ENCODE measurements at regions not wholly inside any gene's neighbourhood (a gene's known extent, or its start where the extent isn't known, plus 50 kb on each side); places are given as distances from the start of the nearest gene placed in this dataset.

DNA sequence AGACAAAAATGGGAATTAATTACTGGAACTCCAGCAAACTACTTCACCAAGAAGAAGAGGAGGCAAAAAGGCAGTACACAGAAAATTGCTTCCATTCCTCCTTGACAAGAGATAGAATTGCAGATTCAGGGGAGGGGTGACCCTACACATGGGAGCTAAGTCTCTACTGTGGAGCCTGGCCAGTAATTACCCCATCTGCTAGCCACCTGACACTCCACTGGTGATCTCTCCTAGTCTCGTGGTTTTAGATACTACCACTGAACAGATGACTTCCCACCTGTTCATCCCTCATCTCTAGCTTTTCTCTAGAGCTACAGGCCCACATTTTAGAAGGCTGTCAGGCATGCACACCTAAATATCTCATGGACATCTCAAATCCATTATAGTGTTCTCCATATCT lies 224.3 kb upstream of the NR2F2 start:
- no peak for DNase-seq (ENCODE audit: low read depth)

DNA sequence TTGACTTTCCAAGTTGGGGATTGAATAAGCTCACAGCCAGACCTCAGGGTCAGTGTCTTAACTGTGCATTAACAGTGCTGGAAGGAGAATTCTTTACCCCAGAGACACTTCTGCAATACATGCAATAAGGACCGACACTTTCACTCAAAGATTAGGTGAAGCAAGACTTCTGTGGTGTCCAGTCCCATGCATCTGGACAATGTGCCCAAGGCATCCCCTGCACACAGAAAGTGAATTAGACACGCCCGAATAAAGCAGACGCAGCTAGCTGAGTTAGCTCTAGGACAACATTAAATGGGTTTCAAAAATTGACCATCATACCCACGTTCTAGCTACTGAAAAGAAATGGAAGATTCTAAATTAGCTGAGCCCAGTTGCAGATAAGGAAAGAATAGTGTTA lies 223.9 kb upstream of the NR2F2 start:
- DNase-seq (ENCODE audit: low read depth), result no peak

DNA sequence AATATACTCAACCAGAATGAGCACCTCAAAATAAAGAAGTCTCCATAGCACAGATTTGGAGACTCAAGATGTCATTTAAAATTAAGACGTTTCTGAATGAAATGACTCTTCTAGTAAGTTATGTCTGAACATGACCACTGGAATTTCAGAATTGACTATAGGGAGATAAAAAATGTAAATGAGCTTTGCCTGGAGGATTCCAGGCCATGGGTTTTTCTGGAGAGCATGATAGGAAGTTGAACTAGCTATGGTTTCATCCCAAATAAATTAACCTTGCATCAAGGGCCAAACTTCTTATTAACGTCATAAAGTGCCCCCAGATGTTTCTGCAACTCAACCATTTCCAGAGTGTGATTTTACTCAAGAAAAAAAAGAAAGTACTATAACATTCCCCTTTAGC lies 222.6 kb upstream of the NR2F2 start:
- no peak for DNase-seq (ENCODE audit: low read depth)

DNA sequence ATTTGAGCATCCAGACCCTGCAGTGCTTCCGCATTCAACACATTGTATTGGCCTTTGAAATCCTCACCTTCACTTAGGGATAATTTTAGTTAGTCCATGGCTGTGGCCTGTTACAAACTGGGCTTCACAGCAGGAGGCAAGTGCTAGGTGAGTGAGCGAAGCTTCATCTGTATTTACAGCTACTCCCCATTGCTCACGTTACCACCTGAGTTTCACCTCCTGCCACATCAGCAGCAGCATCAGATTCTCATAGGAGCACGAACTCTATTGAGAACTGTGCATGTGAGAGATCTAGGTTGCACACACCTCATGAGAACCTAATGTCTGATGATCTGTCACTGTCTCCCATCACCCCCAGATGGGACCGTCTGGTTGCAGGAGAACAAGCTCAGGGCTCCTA lies 222.1 kb upstream of the NR2F2 start:
- DNase-seq (ENCODE audit: low read depth), result no peak

DNA sequence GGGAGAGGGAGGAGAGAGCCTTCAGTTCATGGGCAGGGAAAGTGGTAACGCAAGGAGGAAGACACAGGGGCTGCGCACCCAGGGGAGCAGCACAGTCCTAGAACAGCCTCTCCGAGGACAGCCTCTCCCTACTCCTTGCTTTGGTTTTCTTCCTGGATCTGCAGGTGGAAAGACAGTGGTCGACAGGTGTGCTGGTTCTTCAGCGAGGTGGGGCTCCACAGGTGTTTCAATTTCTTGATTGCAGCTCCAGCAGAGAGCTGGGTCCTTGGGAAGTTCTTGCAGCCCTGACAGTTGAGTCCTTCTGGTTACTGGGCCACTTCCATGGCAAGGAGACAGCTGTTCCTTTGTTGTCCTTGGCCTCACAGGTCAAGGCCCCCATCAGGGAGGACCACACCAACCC lies 220.7 kb upstream of the NR2F2 start:
- no peak for DNase-seq (ENCODE audit: low read depth)

DNA sequence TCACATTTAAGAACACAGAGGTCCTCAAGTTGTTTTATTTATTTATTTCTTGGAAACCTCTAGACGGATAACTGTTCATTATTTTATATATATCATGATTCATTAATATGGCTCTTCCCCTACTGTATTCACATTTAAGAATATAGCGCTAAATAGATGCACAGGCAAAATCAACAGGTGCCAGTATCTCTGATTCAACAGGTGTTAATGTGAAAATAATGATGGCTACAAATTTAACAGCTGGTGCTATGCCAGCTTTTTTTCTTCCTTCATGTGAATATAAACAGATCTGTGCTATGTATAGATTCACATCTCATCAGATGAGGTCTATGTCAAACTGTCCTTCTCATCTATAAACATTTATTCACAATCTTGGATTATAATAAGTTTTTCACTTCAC lies 218.5 kb upstream of the NR2F2 start:
- no peak for DNase-seq (ENCODE audit: low read depth)

DNA sequence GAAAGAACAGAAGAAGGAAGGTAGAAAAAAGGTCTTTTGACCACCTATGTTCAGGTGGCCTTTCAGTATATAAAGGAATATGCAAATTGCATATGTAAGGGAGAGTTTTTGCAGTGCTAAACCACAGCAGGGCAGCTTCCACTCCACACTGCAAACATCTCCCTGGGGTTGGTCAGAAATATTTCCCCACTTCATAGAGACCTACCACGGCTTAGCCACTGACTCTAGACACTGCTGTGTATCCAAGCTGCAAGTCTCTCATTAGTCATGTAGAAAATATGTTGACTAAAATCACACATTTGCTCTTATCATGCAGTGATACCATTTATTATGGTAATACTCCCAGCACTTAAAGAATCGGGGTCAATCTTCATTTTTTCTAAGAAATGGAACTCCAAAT lies 214.9 kb upstream of the NR2F2 start:
- DNase-seq (ENCODE audit: low read depth), result no peak

DNA sequence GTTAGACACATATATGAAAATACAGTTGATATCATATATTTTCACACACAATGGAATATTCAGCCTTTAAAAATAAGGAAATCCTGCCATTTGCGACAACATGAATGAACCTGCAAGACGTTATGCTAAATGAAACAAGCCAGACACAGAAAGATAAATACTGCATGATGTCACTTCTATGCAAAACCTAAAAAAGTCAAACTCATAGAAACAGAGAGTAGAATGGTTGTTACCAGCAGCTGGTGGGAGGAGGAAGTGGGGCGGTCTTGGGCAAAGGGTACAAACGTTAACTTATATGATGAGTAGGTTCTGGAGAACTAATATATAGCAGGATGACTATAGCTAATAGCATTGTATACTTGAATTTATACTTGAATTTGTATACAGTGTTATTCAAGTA lies 213.2 kb upstream of the NR2F2 start:
- no peak for DNase-seq (ENCODE audit: low read depth)

DNA sequence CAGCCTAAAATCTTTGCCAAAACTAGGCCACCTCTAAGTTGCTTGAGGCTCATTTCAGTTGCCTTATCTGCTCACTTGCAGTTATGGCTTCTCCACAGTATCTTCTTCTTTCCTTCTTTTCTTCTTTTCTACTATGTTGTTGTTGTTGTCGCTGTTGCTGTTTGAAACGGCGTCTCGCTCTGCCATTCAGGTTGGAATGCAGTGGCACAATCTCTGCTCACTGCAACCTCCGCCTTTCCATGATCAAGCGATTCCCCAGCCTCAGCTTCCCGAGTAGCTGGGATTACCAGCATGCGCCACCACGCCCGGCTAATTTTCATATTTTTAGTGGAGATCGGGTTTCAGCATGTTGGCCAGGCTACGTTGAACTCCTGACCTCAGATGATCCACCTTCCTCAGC lies 210.8 kb upstream of the NR2F2 start:
- DNase-seq (ENCODE audit: low read depth), result no peak

DNA sequence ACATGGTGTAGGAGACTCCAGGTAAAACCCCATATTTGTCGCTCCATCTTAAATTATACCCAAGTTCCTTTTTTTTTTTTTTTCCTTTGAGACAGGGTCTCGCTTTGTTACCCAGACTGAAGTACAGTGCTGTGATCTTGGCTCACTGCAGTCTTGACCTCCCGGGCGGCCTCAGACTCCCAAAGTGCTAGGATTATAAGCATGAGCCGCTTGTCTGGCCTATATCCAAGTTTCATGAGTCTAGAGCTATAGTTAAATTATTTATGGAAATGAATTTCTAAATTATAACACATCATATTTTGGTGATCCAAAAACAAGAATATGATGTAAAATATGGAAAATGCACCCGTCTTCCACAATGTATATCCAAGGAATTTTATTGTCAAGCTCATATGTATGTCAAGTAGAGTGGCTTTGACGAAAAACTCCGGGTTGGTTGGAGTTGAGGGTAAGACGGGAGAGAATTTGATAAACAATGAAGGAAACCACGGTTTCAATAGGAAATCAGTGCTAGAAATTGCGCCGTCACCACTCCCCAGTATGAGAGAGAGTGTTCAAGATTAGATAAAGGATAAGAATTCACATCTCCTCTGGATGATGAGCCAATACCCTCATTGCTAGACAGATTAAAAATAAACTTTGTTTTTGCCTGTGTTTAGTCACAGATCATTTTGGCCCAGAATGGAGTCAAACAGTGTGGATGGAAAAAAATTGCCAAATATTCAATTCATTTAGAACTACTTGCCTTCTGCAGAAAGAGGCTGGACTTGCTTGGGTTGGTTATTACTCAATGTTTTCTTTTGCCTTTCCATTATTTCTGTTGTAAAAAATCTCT lies 209.2 kb upstream of the NR2F2 start:
- DNase-seq (ENCODE audit: low read depth), result no peak

DNA sequence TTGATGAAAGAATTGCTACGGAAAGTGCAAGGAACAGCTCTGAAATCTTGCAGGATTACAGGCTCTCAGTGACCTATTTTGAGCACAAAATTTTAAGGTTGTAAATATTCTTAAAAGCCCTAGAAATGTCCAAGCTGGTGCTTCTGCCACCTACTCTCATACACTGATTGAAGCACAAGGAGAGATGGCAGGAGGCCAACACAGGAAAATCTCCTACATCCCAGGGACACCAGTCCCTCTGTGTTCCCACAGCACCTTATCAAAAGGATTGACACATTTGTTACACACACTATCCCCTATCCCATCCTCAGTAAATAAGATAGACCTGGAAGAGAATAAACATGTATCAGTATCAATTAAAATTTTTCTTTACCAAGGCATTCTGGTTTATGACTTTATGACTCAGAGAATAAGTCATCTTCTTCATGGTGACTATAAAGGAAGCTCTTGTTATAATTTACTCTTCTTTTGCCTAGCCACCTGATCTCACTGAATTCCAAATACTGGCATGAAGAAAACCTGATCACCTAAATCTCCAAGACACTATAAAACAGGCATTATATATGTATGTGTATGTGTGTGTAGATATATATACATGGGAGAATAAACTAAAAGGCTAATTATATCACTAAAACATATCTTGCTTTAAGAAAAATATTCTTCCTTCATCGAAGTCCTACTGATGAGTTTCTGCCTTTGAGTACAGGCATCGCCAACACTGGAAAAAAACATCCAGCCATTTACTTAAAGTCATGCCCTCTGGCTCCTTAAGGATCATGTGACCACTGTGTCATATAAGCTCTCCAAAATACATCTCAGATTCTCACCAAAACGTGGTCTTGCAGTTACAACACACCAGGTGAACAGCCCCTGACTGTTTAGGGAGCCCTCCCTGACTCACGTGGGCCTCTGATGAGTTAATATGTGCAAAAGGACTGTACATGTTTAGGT lies 208.1 kb upstream of the NR2F2 start:
- DNase-seq (ENCODE audit: low read depth), result no peak

DNA sequence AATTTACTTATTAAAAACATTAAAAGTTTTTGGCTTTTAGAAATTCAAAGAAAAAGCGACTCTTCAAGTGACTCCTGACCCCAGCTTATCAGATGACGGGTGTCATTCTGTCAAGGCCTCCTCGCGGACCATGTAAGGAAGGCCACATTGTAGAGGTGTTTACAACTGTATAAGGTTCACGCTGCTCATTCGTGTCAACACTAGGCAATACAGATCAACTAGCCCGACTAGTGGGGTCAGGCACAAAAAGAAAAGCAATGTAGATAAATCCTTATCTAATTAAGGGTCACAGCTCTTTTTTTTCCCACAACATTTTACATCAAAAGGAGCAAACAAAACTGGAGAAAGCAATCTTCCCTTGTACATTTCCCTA lies 207.5 kb upstream of the NR2F2 start:
- no peak for DNase-seq (ENCODE audit: low read depth)

DNA sequence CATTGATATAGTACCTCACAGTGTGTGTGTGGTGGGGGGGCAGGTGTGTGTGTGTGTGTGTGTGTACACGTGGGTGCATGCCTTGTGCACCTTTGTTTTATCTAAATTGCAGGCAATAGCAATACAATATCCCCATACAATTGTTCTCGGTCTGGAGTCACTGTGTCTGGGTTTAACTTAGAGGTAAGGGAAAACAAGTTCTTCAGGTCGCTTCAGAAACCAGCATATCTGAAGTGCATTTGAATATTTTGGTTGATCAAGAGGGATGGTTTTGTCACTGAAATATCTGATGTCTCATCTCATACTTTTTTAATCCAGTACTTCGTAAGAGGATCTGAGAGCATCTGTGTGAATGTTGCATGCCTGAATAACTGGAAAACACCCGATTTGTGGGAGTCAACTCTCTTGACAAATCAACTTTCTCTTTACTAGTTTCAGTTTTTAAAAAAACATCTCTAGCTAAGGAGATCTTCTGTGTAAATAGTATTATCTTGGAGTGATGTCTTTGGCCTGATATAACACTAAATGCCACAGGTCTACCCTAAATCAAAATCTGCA lies 206.8 kb upstream of the NR2F2 start:
- no peak for DNase-seq (ENCODE audit: low read depth)

DNA sequence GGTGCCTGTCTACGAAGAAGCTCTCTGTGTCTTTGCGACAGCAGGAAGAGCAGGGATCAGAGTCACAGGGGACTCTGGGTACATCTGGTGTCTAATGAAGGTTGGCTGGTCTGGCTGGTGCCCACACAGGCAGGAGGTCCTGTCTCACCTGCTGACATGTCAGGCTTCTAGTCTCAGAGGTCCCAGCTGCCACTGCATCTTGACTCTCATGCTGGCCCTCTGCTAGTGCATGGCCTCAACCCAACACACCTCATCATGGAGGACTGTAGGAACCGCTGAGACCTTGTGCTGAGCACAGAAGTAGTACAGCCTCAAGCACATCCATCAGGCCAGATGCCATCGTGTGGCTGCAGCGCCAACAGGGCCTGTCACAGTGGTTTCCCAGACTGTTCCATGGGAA lies 206.1 kb upstream of the NR2F2 start:
- DNase-seq (ENCODE audit: low read depth), result no peak

DNA sequence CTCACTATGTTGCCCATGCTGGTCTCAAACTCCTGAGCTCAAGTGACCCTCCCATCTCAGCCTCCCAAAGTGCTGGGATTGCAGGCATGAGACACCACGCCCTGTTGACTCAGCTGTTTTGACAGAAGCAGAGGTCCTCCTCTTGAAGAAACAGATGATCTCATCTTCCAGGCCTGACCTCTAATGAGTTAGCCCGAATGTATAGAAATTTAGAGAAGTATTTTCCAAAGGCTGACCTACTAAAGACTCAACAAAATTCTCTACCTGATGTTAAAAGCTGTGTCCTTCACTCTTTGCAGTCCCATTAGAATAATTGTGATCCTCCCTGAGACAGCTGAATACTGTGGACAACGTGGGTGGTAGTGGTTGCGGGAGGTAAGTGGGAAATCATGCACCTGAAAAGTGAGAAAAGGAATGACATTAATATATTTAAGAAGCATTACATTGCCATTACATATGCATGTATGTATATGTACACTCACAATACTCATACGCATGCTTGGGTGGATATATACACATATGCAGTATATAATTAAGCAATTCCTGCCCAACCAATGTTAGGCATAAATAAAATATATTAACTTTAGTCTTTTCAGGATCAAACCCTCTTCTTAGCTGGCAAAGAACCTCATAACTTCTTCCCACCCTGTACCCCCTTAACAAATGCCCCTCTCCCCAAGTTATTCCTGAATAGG lies 204.6 kb upstream of the NR2F2 start:
- no peak for DNase-seq (ENCODE audit: low read depth)

DNA sequence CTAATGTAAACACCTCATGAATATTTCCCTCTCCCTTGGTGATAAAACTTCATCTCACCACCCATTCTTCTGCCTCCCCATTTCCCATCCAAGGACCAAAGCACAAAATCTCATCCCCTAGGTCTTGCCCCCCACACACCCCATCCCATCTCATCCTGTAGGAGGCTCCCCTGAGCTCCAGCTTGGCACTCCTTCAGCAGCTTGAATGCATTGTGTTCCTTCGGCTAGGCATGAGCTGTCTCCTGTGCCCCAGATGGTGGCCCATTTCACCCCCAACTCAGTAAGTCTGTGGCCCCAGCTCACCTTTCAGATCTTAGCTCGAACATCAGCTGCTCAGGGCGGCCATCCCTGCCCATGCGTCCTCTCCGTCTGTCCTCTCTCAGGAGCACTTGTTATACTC lies 203.6 kb upstream of the NR2F2 start:
- no peak for DNase-seq (ENCODE audit: low read depth)

DNA sequence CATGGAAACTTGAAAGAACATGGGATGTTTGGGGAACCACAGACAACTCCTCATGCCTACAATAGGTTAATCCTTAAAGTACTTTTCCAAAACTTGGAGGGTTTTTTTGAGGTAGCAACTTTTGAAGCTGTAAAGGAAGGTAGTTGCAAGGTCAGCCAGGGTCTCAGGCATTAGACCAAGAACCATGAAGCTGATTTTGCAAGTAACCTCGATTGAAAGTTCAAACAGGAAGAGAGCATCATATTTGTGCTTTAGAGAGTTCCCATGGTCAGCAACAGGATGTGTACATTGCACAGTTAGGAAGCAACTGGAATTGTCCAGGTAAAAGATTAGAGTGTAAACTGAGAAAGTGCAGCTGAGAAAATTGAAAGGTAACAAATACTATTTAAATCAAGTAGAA lies 199.8 kb upstream of the NR2F2 start:
- DNase-seq (ENCODE audit: low read depth), result no peak

DNA sequence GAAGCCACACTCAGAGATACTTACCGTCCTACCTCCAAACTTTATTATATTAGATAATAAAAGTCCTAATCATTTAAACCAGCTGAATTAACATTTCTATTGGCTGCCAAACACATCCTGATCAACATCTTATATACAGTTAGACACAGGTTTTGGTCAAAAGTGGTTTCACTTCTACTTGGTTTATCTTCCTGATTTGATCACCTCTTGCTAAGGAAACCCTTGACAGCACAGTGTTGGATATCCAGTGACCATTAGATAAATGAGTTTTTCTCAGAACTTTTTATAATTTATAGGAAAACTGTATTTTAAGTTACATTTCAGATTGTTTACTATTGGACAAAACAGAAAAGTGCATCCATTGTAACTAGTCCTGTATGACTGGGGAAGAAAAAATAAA lies 198.4 kb upstream of the NR2F2 start:
- no peak for DNase-seq (ENCODE audit: low read depth)

DNA sequence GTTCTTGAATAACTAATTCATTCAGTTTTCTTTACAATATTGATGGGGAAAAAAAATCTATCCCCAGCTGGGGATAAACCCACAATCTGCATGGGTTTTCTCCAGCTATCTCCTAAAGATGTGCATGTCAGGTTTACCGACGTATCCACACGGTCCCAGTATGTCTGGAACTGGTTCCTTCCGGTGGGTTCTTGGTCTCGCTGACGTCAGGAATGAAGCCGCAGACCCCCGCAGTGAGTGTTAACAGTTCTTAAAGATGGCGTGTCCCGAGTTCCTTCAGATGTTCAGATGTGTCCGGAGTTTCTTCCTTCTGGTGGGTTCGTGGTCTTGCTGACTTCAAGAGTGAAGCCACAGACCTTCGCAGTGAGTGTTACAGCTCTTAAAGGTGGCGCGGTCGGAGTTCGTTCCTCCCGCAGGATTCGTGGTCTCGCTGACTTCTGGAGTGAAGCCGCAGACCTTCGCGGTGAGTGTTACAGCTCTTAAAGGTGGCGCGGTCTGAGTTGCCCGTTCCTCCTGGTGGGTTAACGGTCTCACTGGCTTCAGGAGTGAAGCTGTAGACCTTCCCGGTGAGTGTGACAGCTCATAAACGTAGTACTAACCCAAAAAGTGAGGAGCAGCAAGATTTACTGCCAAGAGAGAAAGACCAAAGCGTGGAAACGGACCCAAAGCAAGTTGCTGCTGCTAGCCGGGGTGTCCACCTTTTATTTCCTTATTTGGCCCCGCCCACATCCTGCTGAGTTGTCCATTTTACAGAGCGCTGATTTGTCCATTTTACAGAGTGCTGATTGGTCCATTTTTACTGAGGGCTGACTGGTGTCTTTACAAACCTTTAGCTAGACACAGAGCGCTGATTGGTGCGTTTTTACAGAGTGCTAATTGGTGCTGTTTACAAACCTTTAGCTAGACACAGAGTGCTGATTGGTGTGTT lies 195.1 kb upstream of the NR2F2 start:
- DNase-seq (ENCODE audit: low read depth), result no peak

DNA sequence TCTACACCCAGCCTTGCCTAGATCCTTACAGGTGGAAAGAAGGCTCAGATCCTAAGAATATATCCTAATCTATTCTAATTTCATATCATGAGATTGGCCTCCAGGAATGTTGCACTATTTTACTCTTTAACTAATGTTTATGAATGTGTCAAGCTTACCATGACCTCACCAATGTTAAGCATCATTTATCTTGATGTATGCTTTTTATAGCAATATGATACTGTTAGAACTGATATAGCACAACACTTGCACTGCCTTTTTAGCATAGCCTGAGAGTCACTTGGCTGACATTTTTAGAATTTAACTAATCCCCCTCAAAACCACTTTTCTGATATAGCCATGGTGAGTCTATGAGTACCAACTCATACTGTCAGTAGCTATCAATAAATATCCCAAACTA lies 191.5 kb upstream of the NR2F2 start:
- no peak for DNase-seq (ENCODE audit: low read depth)

DNA sequence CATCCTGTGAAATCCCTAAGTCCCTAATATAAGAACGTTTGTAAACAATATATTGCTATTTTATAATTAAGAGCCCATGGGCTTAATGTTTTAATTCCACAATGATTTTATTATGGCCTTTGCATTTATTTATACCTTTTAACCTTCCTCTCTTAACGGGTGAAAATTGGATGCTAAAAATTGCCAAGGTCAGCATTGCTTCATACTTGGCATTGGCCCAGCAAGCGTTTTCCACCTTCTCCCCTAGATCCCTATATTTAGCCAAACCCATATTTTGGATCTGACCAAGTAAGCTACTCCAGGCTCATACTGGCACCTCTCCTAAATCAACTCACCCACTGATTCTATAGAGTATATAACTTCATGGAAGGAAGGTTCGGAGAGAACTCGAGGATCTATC lies 188.0 kb upstream of the NR2F2 start:
- DNase-seq (ENCODE audit: low read depth), result no peak
